SK-N-SH treated with all-trans-retinoic acid at 6 μM for 48 hours (cell line): ENCODE measurements at regions not wholly inside any gene's neighbourhood (a gene's known extent, or its start where the extent isn't known, plus 50 kb on each side); places are given as distances from the start of the nearest gene placed in this dataset.

Experiments
- ATAC-seq: fragments of 200-7000 bp; cut with Tn5 transposase; 3 replicates; pipeline ENCODE4 v1.9.1; 2020; ENCODE audit warnings: mild to moderate bottlenecking, moderate library complexity
- ARNTL ChIP-seq: fragments of 450-650 bp; formaldehyde crosslinking; IDR thresholded peaks from 2 replicates; pipeline ENCODE4 v1.5.0; 2020; ENCODE audit warnings: low read depth, mild to moderate bottlenecking, moderate library complexity, borderline replicate concordance
- CREB5 ChIP-seq: fragments of 250-450 bp; sonication (Bioruptor Pico); IDR thresholded peaks from 2 replicates; pipeline ENCODE4 v1.5.1; 2020; ENCODE audit warnings: low read depth, mild to moderate bottlenecking, moderate library complexity
- CSDC2 ChIP-seq: fragments of 250-450 bp; sonication (Bioruptor Pico); IDR thresholded peaks from 2 replicates; pipeline ENCODE4 v1.5.0; 2020; ENCODE audit warnings: mild to moderate bottlenecking, moderate library complexity
- GLIS3 ChIP-seq: fragments of 250-450 bp; sonication (Bioruptor Pico); IDR thresholded peaks from 2 replicates; pipeline ENCODE4 v1.5.0; 2020; ENCODE audit warnings: mild to moderate bottlenecking, moderate library complexity
- ISL1 ChIP-seq: fragments of 250-450 bp; sonication (Bioruptor Pico); IDR thresholded peaks from 2 replicates; pipeline ENCODE4 v2.1.2; 2022; ENCODE audit warnings: mild to moderate bottlenecking, moderate library complexity
- OSR1 ChIP-seq: fragments of 250-450 bp; sonication (Bioruptor Pico); IDR thresholded peaks from 2 replicates; pipeline ENCODE4 v1.8.0; 2022; ENCODE audit warnings: moderate library complexity, mild to moderate bottlenecking, inconsistent platforms
- PATZ1 ChIP-seq: fragments of 250-450 bp; sonication (Bioruptor Pico); IDR thresholded peaks from 2 replicates; pipeline ENCODE4 v1.8.0; 2020; ENCODE audit warnings: mild to moderate bottlenecking, moderate library complexity, borderline replicate concordance
- POU6F1 ChIP-seq: fragments of 250-450 bp; sonication (Bioruptor Pico); IDR thresholded peaks from 2 replicates; pipeline ENCODE4 v1.8.0; 2021; ENCODE audit warnings: low read depth, mild to moderate bottlenecking, moderate library complexity, borderline replicate concordance
- PPARA ChIP-seq: fragments of 250-450 bp; sonication (Bioruptor Pico); IDR thresholded peaks from 2 replicates; pipeline ENCODE4 v1.5.0; 2020; ENCODE audit warnings: mild to moderate bottlenecking, borderline replicate concordance
- RARB ChIP-seq: fragments of 250-450 bp; sonication (Bioruptor Pico); IDR thresholded peaks from 2 replicates; pipeline ENCODE4 v1.8.0; 2021; ENCODE audit warnings: mild to moderate bottlenecking, moderate library complexity
- SNAI2 ChIP-seq: fragments of 250-450 bp; sonication (Bioruptor Pico); IDR thresholded peaks from 2 replicates; pipeline ENCODE4 v1.5.0; 2020; ENCODE audit warnings: mild to moderate bottlenecking, moderate library complexity
- TCF4 ChIP-seq: fragments of 250-450 bp; sonication (Bioruptor Pico); IDR thresholded peaks from 2 replicates; pipeline ENCODE4 v1.8.0; 2021; ENCODE audit warnings: mild to moderate bottlenecking, moderate library complexity, borderline replicate concordance
- TSHZ2 ChIP-seq: fragments of 250-450 bp; sonication (Bioruptor Pico); IDR thresholded peaks from 2 replicates; pipeline ENCODE4 v1.5.0; 2020; ENCODE audit warnings: mild to moderate bottlenecking, moderate library complexity
- ZFP3 ChIP-seq: fragments of 250-450 bp; sonication (Bioruptor Pico); IDR thresholded peaks from 2 replicates; pipeline ENCODE4 v1.5.0; 2020; ENCODE audit warnings: mild to moderate bottlenecking, moderate library complexity
- ZFP30 ChIP-seq: fragments of 450-650 bp; formaldehyde crosslinking; IDR thresholded peaks from 2 replicates; pipeline ENCODE4 v1.5.0; 2022; ENCODE audit warnings: mild to moderate bottlenecking, moderate library complexity
- ZNF565 ChIP-seq: fragments of 450-650 bp; formaldehyde crosslinking; conservative IDR thresholded peaks from 2 replicates; pipeline ENCODE4 v1.5.0; 2020; ENCODE audit warnings: low read depth, mild to moderate bottlenecking, moderate library complexity
- ZNF70 ChIP-seq: fragments of 450-650 bp; formaldehyde crosslinking; IDR thresholded peaks from 2 replicates; pipeline ENCODE4 v1.5.0; 2020; ENCODE audit warnings: mild to moderate bottlenecking, moderate library complexity
- ZNF8 ChIP-seq: fragments of 450-650 bp; formaldehyde crosslinking; IDR thresholded peaks from 2 replicates; pipeline ENCODE4 v1.5.0; 2020; ENCODE audit warnings: mild to moderate bottlenecking, moderate library complexity

- TF ChIP-seq POU6F1 (no peak), PPARA (CRISPR knock-in tag) (no peak), ZNF565 (CRISPR knock-in tag) (no peak), ZNF70 (CRISPR knock-in tag) (no peak)
Measured at GRCh38 chr17:71798701-71799100, 322.1 kb upstream of the SOX9 start (continued).

- no peak for ATAC-seq
- no peak for TF ChIP-seq SNAI2 (CRISPR knock-in tag)
- no peak for TF ChIP-seq ARNTL
- no peak for TF ChIP-seq ZFP30 (CRISPR knock-in tag)
- no peak for TF ChIP-seq ISL1
- TF ChIP-seq ZNF8 (CRISPR knock-in tag): no peak
- no peak for TF ChIP-seq RARB
- no peak for TF ChIP-seq ZNF70 (CRISPR knock-in tag)
- TF ChIP-seq ZNF565 (CRISPR knock-in tag): no peak
- no peak for TF ChIP-seq TSHZ2 (CRISPR knock-in tag)
- no peak for TF ChIP-seq TCF4 (CRISPR knock-in tag)
- no peak for TF ChIP-seq PATZ1 (CRISPR knock-in tag)
- TF ChIP-seq PPARA (CRISPR knock-in tag): no peak
Measured at GRCh38 chr17:71799657-71800056, 321.2 kb upstream of the SOX9 start.

GRCh38 chr17:71801301-71801700 lies 319.5 kb upstream of the SOX9 start:
- TF ChIP-seq CSDC2 (CRISPR knock-in tag): no peak
- TF ChIP-seq ZFP30 (CRISPR knock-in tag): no peak
- TF ChIP-seq GLIS3 (CRISPR knock-in tag): no peak
- no peak for TF ChIP-seq CREB5 (CRISPR knock-in tag)
- no peak; the same call in 2 of the 3 replicates for ATAC-seq

GRCh38 chr17:71802663-71803062 lies 318.2 kb upstream of the SOX9 start:
- no peak for ATAC-seq
- TF ChIP-seq PATZ1 (CRISPR knock-in tag) (no peak), OSR1 (CRISPR knock-in tag) (no peak), ZNF70 (CRISPR knock-in tag) (no peak), TSHZ2 (CRISPR knock-in tag) (no peak), POU6F1 (no peak), CSDC2 (CRISPR knock-in tag) (no peak), ZFP3 (CRISPR knock-in tag) (no peak), ZFP30 (CRISPR knock-in tag) (no peak)
